A673 (cell line): ENCODE measurements at regions not wholly inside any gene's neighbourhood (a gene's known extent, or its start where the extent isn't known, plus 50 kb on each side); places are given as distances from the start of the nearest gene placed in this dataset.

ENCODE experiments used
- CTCF ChIP-seq: fragments of 300-800, 200-600 bp; sonication (generic); conservative IDR thresholded peaks from 2 replicates; pipeline ENCODE4 v1.5.1; 2017; ENCODE audit warnings: low read depth, mild to moderate bottlenecking, antibody characterized with exemption, low read length, moderate library complexity, mixed read lengths
- EZH2 ChIP-seq: fragments of 200-600 bp; sonication (generic); IDR thresholded peaks from 2 replicates; pipeline ENCODE4 v1.6.1; 2017; ENCODE audit warnings: borderline replicate concordance, low read depth, mild to moderate bottlenecking, mixed read lengths, antibody characterized with exemption, low read length; ENCODE audit not compliant: poor library complexity, severe bottlenecking

- TF ChIP-seq CTCF (no peak), EZH2 (no peak)
Observed at GRCh38 chrX:88604433-88605221, 142.4 kb upstream of the CPXCR1 start.
